ENCODE measurements at regions not wholly inside any gene's neighbourhood (a gene's known extent, or its start where the extent isn't known, plus 50 kb on each side); places are given as distances from the start of the nearest gene placed in this dataset.

DNA sequence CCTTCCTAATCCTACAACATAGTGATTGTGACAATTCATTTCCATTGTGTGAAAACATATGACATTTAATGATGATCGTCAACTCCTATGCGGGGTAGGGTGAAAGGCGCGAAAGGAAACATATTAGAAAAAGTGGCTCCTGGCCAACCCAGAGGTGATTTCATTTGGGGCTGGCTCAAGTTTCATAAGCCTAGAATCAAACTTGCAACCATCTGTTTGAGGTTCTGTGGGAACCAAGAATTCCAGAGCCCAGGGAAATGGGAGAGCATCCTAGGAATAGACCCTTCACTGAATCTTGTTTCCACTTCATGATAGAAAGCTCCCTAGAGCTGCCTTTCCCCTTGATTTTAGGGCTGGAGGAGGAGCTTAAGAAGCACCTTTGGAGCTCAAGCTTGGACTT, 101.3 kb upstream of the EGFL6 start:
- Histone ChIP-seq H3K79me2 (ENCODE audit: insufficient read depth, low read length) (no peaks in the 10 kb centered on the region), H3K9me3 (ENCODE audit: low read length) (no peaks in the 10 kb centered on the region), H3K9ac (ENCODE audit: insufficient read depth, low read depth, low read length) (no peak overlapping the region), H3K4me1 (ENCODE audit: insufficient read depth, low read length) (no peaks in the 10 kb centered on the region), H3K4me3 (replicated peaks in 1 of 3; ENCODE audit: insufficient read depth in 1 of 3, low read depth in 2 of 3, low read length in 3 of 3) (no peak overlapping the region), H3K36me3 (replicated peaks in 1 of 2; ENCODE audit: control insufficient read depth in 1 of 2, insufficient read depth in 2 of 2, low read length in 2 of 2) (no peaks in the 10 kb centered on the region), H3K27me3 (ENCODE audit: control insufficient read depth in 1 of 2, insufficient read depth in 2 of 2, low read length in 2 of 2) (no peaks in the 10 kb centered on the region), H3K27ac (ENCODE audit: extremely low read length, insufficient read depth, low read length) (no peak overlapping the region), H3K4me2 (ENCODE audit: low read depth, low read length) (no peak overlapping the region), H4K20me1 (ENCODE audit: insufficient read depth, low read length) (no peaks in the 10 kb centered on the region), H2AFZ (ENCODE audit: low read length) (no peak overlapping the region)
- DNase-seq (ENCODE audit: low spot score) (no peak), ATAC-seq (no peak), FAIRE-seq (no peak)
- ChIA-PET POLR2A (no interaction called here), CTCF (ENCODE audit: low intra/inter-chr PET ratio, low total read pairs) (no interaction called here)
- in situ Hi-C loops (cut with HindIII; ENCODE audit: extremely low pct_ligation_motif_present, low pct_unique_long_range_greater_than_20kb) (no loop called here), intact Hi-C loops (cut with micrococcal nuclease; ENCODE audit: unreplicated experiment) (no loop called here)
- BruUV-seq (replicated peaks) = no TSS peak
- WGBS (ENCODE audit: low lambda C conversion rate) = 76% methylated on average over 4 of the region's 4 CpGs
- TF ChIP-seq NFE2 (CRISPR knock-in tag; IDR thresholded peaks at IDR 0.05) (no peak), HNF4G (IDR thresholded peaks at IDR 0.05; ENCODE audit: borderline replicate concordance, low read depth, low read length) (no peak), HNF4G (CRISPR knock-in tag; IDR thresholded peaks at IDR 0.05; ENCODE audit: borderline replicate concordance, low read depth) (no peak), ZNF382 (CRISPR knock-in tag; IDR thresholded peaks at IDR 0.05; ENCODE audit: borderline replicate concordance) (no peak), ZBTB10 (CRISPR knock-in tag; IDR thresholded peaks at IDR 0.05; ENCODE audit: borderline replicate concordance) (no peak), ZBTB4 (CRISPR knock-in tag; IDR thresholded peaks at IDR 0.05; ENCODE audit: borderline replicate concordance) (no peak), ZNF205 (CRISPR knock-in tag; IDR thresholded peaks at IDR 0.05) (no peak), ATRX (CRISPR knock-in tag; IDR thresholded peaks at IDR 0.05; ENCODE audit: borderline replicate concordance) (no peak)

Measured in HepG2 (cell line).